Caco-2 (cell line): ENCODE measurements at regions not wholly inside any gene's neighbourhood (a gene's known extent, or its start where the extent isn't known, plus 50 kb on each side); places are given as distances from the start of the nearest gene placed in this dataset.

Experiments used
- BruUV-seq: library from RNA; stranded (reverse); fragments of 400-500 nt; replicated peaks from 2 replicates; lab custom pipeline; 2021; lab: Mats Ljungman, UMichigan
- CTCF ChIA-PET: fragments of 300-600 bp; sonication (Branson Sonifier 250); formaldehyde crosslinking; loops from one replicate; lab custom pipeline; 2022; ENCODE audit warnings: antibody characterized with exemption; lab: Charles Lee
- POLR2A ChIA-PET: fragments of 300-600 bp; sonication (Branson Sonifier 250); formaldehyde crosslinking; loops from one replicate; lab custom pipeline; 2022; ENCODE audit warnings: antibody characterized with exemption; lab: Charles Lee
- DNase-seq, 2 experiments: peaks; one replicate each; pipeline versions ENCODE4 v3.0.0 to v3.0.0-alpha.2; 2020 to 2022
- H3K27me3 ChIP-seq: replicated peaks from 2 replicates; pipeline ENCODE4 v1.6.0; 2011; ENCODE audit warnings: low read length; ENCODE audit not compliant: control insufficient read depth, insufficient read depth
- H3K36me3 ChIP-seq: 2 replicates; pipeline ENCODE4 v1.5.1; 2011; ENCODE audit warnings: low read length; ENCODE audit not compliant: control insufficient read depth, insufficient read depth
- H3K4me1 ChIP-seq: fragments of 250-450 bp; sonication (Bioruptor Pico); 2 replicates; pipeline ENCODE4 v1.5.1; 2020; ENCODE audit warnings: mild to moderate bottlenecking
- H3K4me3 ChIP-seq: 2 replicates; pipeline ENCODE4 v1.5.1; 2011; ENCODE audit warnings: low read depth, mild to moderate bottlenecking, control low read depth, low read length
- H3K9me3 ChIP-seq: fragments of 250-450 bp; sonication (Bioruptor Pico); 2 replicates; pipeline ENCODE4 v1.5.1; 2020; ENCODE audit warnings: mild to moderate bottlenecking, moderate library complexity
- H3K27ac Mint-ChIP-seq: one replicate; pipeline ENCODE4 v1.8.0; 2022; ENCODE audit warnings: mixed read lengths; ENCODE audit not compliant: unreplicated experiment
- H3K27me3 Mint-ChIP-seq: one replicate; pipeline ENCODE4 v1.8.0; 2022; ENCODE audit warnings: mixed read lengths; ENCODE audit not compliant: insufficient read depth, unreplicated experiment
- H3K36me3 Mint-ChIP-seq: one replicate; pipeline ENCODE4 v1.8.0; 2022; ENCODE audit warnings: mild to moderate bottlenecking, mixed read lengths; ENCODE audit not compliant: insufficient read depth, unreplicated experiment
- H3K4me1 Mint-ChIP-seq: one replicate; pipeline ENCODE4 v1.8.0; 2022; ENCODE audit warnings: low read depth, mixed read lengths; ENCODE audit not compliant: unreplicated experiment
- H3K4me3 Mint-ChIP-seq: one replicate; pipeline ENCODE4 v1.8.0; 2022; ENCODE audit warnings: mild to moderate bottlenecking, moderate library complexity, mixed read lengths; ENCODE audit not compliant: unreplicated experiment
- H3K9me3 Mint-ChIP-seq: one replicate; pipeline ENCODE4 v1.8.0; 2022; ENCODE audit warnings: mixed read lengths; ENCODE audit not compliant: unreplicated experiment
- CTCF ChIP-seq, 2 experiments: fragments of 200-600 bp in 1 of 2; IDR thresholded peaks; 1 replicate in 1 of 2; 2 replicates in 1 of 2; pipeline versions ENCODE4 v1.5.1 to v1.8.0; 2011 to 2022; ENCODE audit warnings: antibody characterized with exemption in 1 of 2, control low read depth in 1 of 2, inconsistent platforms in 1 of 2, low read depth in 1 of 2, low read length in 1 of 2, mild to moderate bottlenecking in 1 of 2, moderate library complexity in 1 of 2; ENCODE audit not compliant: insufficient read depth in 1 of 2, severe bottlenecking in 1 of 2, unreplicated experiment in 1 of 2
- intact Hi-C: fragments of 100-400 bp; cut with micrococcal nuclease; formaldehyde crosslinking; loops from one replicate; pipeline ENCODE4 v1.10.0; 2022; ENCODE audit not compliant: unreplicated experiment

GRCh38 chr12:87216436-87216835 lies 812.8 kb downstream of the C12orf50 start:
- no peaks in the 10 kb centered on the region for H3K27me3 Mint-ChIP-seq
- no peaks in the 10 kb centered on the region for H3K9me3 ChIP-seq
- H3K27ac Mint-ChIP-seq: no peak overlapping the region
- H3K27me3 ChIP-seq: no peaks in the 10 kb centered on the region
- intact Hi-C loops: no loop called here
- no peaks in the 10 kb centered on the region for H3K36me3 ChIP-seq
- DNase-seq: no peak
- ChIA-PET CTCF (no interaction called here), POLR2A (no interaction called here)
- no peaks in the 10 kb centered on the region for H3K9me3 Mint-ChIP-seq
- no peak for TF ChIP-seq CTCF (IDR thresholded peaks at IDR 0.05; ENCODE audit: insufficient read depth in 1 of 2, low read depth in 1 of 2, low read length in 1 of 2, severe bottlenecking in 1 of 2, unreplicated experiment in 1 of 2)
- H3K4me1 Mint-ChIP-seq: no peaks in the 10 kb centered on the region
- no TSS peak for BruUV-seq
- H3K36me3 Mint-ChIP-seq: no peaks in the 10 kb centered on the region
- no peaks in the 10 kb centered on the region for H3K4me1 ChIP-seq
- H3K4me3 ChIP-seq: no peak overlapping the region
- no peak overlapping the region for H3K4me3 Mint-ChIP-seq

GRCh38 chr12:87202189-87202588 lies 827.0 kb downstream of the C12orf50 start:
- Histone ChIP-seq H3K27me3 (no peaks in the 10 kb centered on the region), H3K4me3 (no peak overlapping the region), H3K36me3 (no peaks in the 10 kb centered on the region), H3K9me3 (no peaks in the 10 kb centered on the region), H3K4me1 (no peaks in the 10 kb centered on the region)
- ChIA-PET POLR2A (no interaction called here), CTCF (no interaction called here)
- TF ChIP-seq CTCF (IDR thresholded peaks at IDR 0.05; ENCODE audit: insufficient read depth in 1 of 2, low read depth in 1 of 2, low read length in 1 of 2, severe bottlenecking in 1 of 2, unreplicated experiment in 1 of 2): no peak
- Mint-ChIP-seq H3K4me3 (no peak overlapping the region), H3K36me3 (no peaks in the 10 kb centered on the region), H3K9me3 (no peaks in the 10 kb centered on the region), H3K27ac (no peak overlapping the region), H3K4me1 (no peaks in the 10 kb centered on the region), H3K27me3 (peaks cover 3% of the 10 kb centered on the region)
- BruUV-seq: no TSS peak
- intact Hi-C loops: no loop called here
- DNase-seq: no peak

GRCh38 chr12:87201598-87201997 lies 827.6 kb downstream of the C12orf50 start:
- H3K4me3 Mint-ChIP-seq: no peak overlapping the region
- BruUV-seq: no TSS peak
- POLR2A ChIA-PET: no interaction called here
- no peaks in the 10 kb centered on the region for H3K9me3 Mint-ChIP-seq
- Histone ChIP-seq H3K27me3 (no peaks in the 10 kb centered on the region), H3K9me3 (no peaks in the 10 kb centered on the region), H3K4me3 (no peak overlapping the region), H3K4me1 (no peaks in the 10 kb centered on the region), H3K36me3 (no peaks in the 10 kb centered on the region)
- intact Hi-C loops: no loop called here
- no peak overlapping the region for H3K27ac Mint-ChIP-seq
- H3K36me3 Mint-ChIP-seq: no peaks in the 10 kb centered on the region
- no peak for DNase-seq
- peaks cover 3% of the 10 kb centered on the region for H3K27me3 Mint-ChIP-seq
- CTCF ChIA-PET: no interaction called here
- no peaks in the 10 kb centered on the region for H3K4me1 Mint-ChIP-seq
- no peak for TF ChIP-seq CTCF (IDR thresholded peaks at IDR 0.05; ENCODE audit: insufficient read depth in 1 of 2, low read depth in 1 of 2, low read length in 1 of 2, severe bottlenecking in 1 of 2, unreplicated experiment in 1 of 2)
